Esophagus (tissue), 2 donors: ENCODE measurements at regions not wholly inside any gene's neighbourhood (a gene's known extent, or its start where the extent isn't known, plus 50 kb on each side); places are given as distances from the start of the nearest gene placed in this dataset.

ENCODE experiments used
- H3K27ac ChIP-seq, 2 donors: one replicate each; pipeline ENCODE4 v1.5.1; 2013; ENCODE audit warnings: low read depth in 2 of 2, mild to moderate bottlenecking in 2 of 2, inconsistent platforms in 1 of 2, low read length in 1 of 2, moderate library complexity in 1 of 2
- H3K27me3 ChIP-seq, 2 donors: one replicate each; pipeline ENCODE4 v1.6.1; 2013; ENCODE audit warnings: low read length in 2 of 2, control low read depth in 1 of 2, mild to moderate bottlenecking in 1 of 2; ENCODE audit not compliant: insufficient read depth in 2 of 2, control insufficient read depth in 1 of 2
- H3K36me3 ChIP-seq, 2 donors: one replicate each; pipeline ENCODE4 v1.6.1; 2013; ENCODE audit warnings: low read length in 1 of 2; ENCODE audit not compliant: control insufficient read depth in 2 of 2, insufficient read depth in 2 of 2
- H3K4me1 ChIP-seq, 2 donors: one replicate each; pipeline ENCODE4 v1.6.1; 2013; ENCODE audit warnings: low read length in 1 of 2; ENCODE audit not compliant: control insufficient read depth in 2 of 2, insufficient read depth in 2 of 2
- H3K4me3 ChIP-seq, 2 donors: one replicate each; pipeline ENCODE4 v1.5.1; 2013; ENCODE audit warnings: low read length in 2 of 2, mild to moderate bottlenecking in 2 of 2, low read depth in 1 of 2, moderate library complexity in 1 of 2
- H3K9me3 ChIP-seq, 2 donors: one replicate each; pipeline ENCODE4 v1.6.1; 2013; ENCODE audit warnings: mild to moderate bottlenecking in 2 of 2, low read depth in 1 of 2, low read length in 1 of 2, moderate library complexity in 1 of 2; ENCODE audit not compliant: control insufficient read depth in 2 of 2, insufficient read depth in 1 of 2
- WGBS, 2 donors: extraction: QIAGEN DNeasy Blood & Tissue Kit; methylation state at CpG; one replicate each; pipeline ENCODE4 v1.1.7; 2013; 5-methylcytosine and 5-hydroxymethylcytosine counted together
- donor health status: healthy with polysubstance abuse.
- donor health status: Bipolar disorder and iron deficiency.

DNA sequence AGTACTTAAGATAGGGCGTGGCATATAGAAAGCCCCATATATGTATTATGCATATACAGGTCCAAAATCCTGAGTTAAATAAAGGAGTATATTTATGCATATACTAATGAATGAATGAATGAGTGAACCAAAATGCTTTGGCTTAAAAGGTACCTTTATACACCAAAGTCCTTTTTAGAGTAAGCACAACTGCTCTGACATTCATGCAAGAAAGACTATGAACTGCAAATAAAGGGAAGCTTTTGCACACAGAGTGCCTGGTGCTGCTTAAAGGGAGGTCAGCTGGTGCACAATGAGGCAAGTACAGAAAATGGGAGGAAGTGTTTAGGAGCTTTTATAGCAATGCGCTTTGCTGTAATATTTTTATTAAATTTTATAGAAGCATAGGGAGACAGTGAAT is 214.0 kb downstream of the KLF13 start:
- Histone ChIP-seq H3K9me3 (no peaks in the 10 kb centered on the region), H3K4me1 (no peaks in the 10 kb centered on the region), H3K27me3 (no peaks in the 10 kb centered on the region), H3K36me3 (no peaks in the 10 kb centered on the region), H3K4me3 (no peak overlapping the region), H3K27ac (no peak overlapping the region)
- WGBS, 2 donors, result 93 to 96% methylated on average over 2 of the region's 2 CpGs

DNA sequence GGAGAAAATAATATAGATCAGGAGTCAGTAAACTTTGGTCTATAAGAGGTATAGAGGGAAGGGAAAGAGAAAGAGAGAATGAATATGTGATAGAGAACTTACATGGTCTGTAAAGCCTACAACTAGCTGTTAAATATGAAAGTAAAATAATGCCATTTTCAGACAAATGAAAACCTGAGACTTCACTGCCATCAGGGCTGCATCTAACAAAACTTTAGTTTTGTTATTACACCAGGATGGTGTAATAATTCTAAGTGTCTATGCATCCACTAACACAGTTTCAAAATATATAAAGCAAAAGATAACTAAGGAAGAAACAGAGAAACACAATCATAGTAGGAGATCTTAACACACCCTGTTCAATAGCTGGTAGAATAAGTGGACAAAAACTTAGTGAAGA is 217.7 kb downstream of the KLF13 start:
- Histone ChIP-seq H3K4me3 (no peak overlapping the region), H3K4me1 (no peaks in the 10 kb centered on the region), H3K27ac (no peak overlapping the region), H3K27me3 (no peaks in the 10 kb centered on the region), H3K36me3 (peaks cover 0 to 2% of the 10 kb centered on the region in 2 donors), H3K9me3 (no peaks in the 10 kb centered on the region)

DNA sequence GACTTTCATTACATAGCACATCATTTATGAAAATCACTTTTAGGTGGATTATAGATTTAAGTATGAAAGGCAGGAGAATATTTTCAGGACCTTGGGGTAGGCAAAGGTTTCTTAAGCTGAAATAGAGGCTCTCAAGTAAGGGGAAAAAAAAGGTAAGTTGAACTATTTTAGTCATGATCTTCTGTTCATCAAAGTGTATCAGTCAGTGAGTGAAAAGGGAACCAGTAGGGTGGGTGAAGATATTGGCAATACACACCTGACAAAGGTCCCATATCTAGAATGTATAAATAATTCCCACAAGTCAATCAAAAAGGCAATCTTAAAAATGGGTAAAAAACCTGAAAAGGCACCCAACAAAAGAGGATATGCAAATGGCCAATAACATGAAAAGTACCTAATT is 218.6 kb downstream of the KLF13 start:
- Histone ChIP-seq H3K9me3 (no peaks in the 10 kb centered on the region), H3K36me3 (peaks cover 0 to 2% of the 10 kb centered on the region in 2 donors), H3K4me1 (no peaks in the 10 kb centered on the region), H3K27ac (no peak overlapping the region), H3K4me3 (no peak overlapping the region), H3K27me3 (no peaks in the 10 kb centered on the region)

DNA sequence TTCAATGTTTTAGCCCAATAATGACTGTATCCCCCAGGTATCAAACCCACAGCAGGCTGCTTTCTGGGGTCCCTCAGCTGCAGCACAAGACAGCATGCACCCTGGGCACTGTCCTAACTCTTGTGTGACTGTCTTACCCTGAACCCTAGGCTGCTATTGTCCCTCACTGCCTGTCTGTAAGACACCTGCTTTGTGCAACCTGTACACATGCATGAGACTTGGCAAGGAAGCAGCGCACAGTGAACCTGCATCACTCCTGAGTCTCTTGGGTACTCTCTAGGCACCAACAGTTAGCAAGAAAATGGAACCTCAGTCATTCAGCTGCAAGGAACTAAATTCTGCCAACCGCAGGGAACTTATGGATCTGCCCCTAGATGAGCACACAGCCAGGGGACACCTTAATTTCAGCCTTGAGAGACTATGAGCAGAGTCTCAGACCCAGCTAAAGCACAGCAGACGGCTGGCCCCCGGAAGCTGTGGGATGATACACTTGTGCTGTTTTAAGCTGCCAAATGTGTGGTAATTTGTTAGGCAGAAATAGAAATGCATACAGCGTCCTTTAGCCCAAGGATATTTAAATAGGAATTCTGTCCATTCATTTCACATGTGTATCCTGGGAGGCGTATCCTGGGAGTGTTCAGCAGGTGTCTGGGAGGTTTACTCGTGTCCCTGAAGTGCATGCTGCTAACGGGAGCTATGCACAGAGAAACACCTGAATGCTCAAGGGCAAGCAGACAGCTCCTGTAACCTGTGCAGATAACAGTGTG is 223.8 kb downstream of the KLF13 start:
- Histone ChIP-seq H3K27ac (no peak overlapping the region), H3K36me3 (peaks cover 0 to 2% of the 10 kb centered on the region in 2 donors), H3K27me3 (no peaks in the 10 kb centered on the region), H3K4me3 (no peak overlapping the region), H3K9me3 (no peaks in the 10 kb centered on the region), H3K4me1 (no peaks in the 10 kb centered on the region)
- 69 to 71% methylated on average over 8 of the region's 8 CpGs for WGBS, 2 donors

DNA sequence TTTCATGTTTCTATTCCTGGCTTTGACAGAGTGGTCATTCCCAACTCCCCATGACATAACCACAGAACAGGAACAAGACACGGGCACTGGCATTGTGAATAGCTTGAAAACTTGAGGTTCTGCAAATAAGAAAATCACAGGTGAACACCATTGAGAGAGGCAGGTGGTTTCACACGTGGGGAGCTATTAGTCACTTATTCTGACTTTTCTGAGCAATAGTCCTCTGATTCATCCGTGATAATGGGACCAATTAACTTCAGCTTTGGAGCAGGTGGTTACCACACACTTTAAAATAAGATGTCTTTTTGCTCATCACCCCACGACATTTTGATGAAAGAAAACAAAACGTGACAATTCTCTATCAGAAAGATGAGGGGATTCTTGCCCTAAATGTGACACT is 224.7 kb downstream of the KLF13 start:
- Histone ChIP-seq H3K9me3 (no peaks in the 10 kb centered on the region), H3K4me1 (no peaks in the 10 kb centered on the region), H3K36me3 (peaks cover 0 to 2% of the 10 kb centered on the region in 2 donors), H3K27ac (no peak overlapping the region), H3K27me3 (no peaks in the 10 kb centered on the region), H3K4me3 (no peak overlapping the region)
- WGBS, 2 donors, result 55 to 60% methylated on average over 5 of the region's 5 CpGs

DNA sequence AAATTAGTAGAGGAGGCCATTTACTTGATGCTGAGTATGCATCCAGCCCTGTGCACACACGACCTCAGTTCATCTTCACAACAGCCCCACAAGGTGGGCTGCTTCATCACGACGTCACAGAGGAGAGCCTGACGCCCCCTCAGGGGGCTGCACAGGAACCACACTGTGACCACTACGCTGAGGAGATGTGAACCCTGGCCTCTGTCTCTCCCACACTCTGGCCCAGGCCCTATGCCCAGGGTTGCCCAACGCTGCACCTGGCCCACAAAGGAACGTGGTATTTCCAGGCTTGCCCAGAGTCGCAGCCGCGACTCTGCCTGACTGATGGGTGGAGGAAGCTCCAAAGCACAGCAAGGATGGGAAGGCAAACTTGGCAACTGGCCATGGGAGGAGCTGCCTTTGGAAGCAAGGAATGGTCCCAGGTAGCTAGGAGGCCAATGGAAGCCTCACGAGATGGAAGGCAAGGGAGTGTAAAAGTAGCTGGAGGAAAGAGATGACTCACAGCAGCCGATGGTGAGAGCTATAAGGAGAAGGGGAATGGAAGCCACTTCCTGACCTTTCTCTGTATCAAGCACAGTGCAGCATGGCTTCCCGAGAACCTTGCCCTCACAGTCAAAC is 226.0 kb downstream of the KLF13 start:
- Histone ChIP-seq H3K36me3 (peaks cover 0 to 2% of the 10 kb centered on the region in 2 donors), H3K4me1 (peaks cover 0 to 2% of the 10 kb centered on the region in 2 donors), H3K9me3 (no peaks in the 10 kb centered on the region), H3K4me3 (no peak overlapping the region), H3K27ac (no peak overlapping the region), H3K27me3 (no peaks in the 10 kb centered on the region)
- 62 to 74% methylated on average over 13 of the region's 13 CpGs for WGBS, 2 donors

DNA sequence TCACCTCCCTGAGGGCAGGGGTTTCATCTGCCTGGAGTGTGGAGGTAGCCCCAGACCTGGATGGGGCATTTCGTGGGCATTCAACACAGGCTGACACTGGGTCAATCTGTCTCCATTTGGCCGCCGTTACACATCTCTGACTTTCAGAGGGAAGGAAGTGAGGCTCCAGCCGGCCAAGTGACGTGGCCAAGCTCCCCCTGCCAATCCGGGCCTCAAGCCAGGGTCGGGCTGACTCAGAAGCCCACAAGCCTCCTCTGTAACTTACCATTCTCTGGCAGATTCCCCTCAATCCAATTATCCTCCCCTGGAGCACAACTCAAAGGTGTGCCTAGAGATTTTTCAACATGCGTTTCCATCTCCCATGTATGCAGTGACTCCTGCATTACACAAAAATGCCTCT is 227.6 kb downstream of the KLF13 start:
- no peak overlapping the region for H3K4me3 ChIP-seq
- 33 to 63% methylated on average over 8 of the region's 8 CpGs for WGBS, 2 donors

DNA sequence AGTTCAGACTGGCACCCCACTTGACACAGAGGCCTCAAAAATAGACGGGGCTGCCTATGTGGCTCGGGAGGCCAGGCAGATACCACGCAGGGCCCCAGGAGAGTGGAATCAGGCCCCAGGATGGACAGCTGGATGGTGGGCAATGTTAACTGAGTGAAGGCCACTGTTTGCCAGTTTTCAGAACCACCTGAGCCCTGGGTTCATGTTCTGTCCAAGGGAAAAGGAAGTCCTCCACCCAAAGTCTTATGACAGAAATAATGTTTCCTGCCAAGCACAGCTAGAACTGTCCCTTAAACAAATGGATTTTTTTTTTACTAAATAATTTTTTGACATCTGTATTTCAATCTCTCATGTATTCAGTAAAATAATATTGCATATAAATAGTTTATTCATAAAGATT is 228.4 kb downstream of the KLF13 start:
- no peaks in the 10 kb centered on the region for H3K36me3 ChIP-seq
- no peak overlapping the region for H3K27ac ChIP-seq
- 87 to 90% methylated on average over 3 of the region's 3 CpGs for WGBS, 2 donors

More for the DNA sequence above, 227.6 kb downstream of the KLF13 start:
- peaks cover 0 to 2% of the 10 kb centered on the region in 2 donors for H3K4me1 ChIP-seq
- peaks cover 0 to 3% of the 10 kb centered on the region in 2 donors for H3K9me3 ChIP-seq
- H3K36me3 ChIP-seq, result no peaks in the 10 kb centered on the region
- no peaks in the 10 kb centered on the region for H3K27me3 ChIP-seq
- H3K27ac ChIP-seq, result no peak overlapping the region

DNA sequence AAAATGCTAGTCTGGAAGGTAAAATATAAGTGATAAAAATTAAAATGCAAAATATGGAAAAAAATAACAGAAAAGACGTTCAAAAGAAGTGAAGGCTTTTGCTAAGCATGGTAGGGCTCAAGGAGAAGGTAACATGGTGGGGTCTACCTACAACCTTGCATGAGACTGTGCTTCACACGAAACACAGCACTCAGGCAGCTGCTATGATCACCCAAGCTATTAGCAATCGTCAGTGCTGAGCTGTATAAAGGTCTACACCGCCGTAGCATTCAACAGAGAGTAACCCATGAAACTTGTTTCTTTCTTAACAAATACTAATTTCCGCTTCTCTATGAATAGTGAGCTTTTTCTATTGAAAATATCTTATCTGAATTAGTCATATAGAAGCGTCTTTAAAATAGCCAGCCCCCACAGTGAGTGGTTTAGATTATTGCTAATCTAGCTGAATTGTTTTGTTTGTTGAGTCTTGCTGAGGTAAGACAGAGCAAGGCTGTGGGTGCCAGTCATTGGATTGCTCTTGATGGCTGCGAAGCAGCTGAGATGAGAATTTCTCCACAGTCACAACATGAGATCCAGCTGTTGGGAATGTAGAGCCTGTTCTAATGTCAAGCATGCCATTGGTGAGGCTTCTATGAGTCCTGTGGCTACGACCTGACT is 230.0 kb downstream of the KLF13 start:
- Histone ChIP-seq H3K4me3 (no peak overlapping the region), H3K36me3 (no peaks in the 10 kb centered on the region), H3K9me3 (peaks cover 0 to 3% of the 10 kb centered on the region in 2 donors), H3K4me1 (peaks cover 0 to 2% of the 10 kb centered on the region in 2 donors), H3K27me3 (no peaks in the 10 kb centered on the region), H3K27ac (no peak overlapping the region)
- WGBS, 2 donors, result 85 to 86% methylated on average over 9 of the region's 9 CpGs

More for the DNA sequence above, 228.4 kb downstream of the KLF13 start:
- Histone ChIP-seq H3K27me3 (no peaks in the 10 kb centered on the region), H3K9me3 (peaks cover 0 to 3% of the 10 kb centered on the region in 2 donors), H3K4me1 (peaks cover 0 to 2% of the 10 kb centered on the region in 2 donors), H3K4me3 (no peak overlapping the region)
